ENCODE measurements at regions not wholly inside any gene's neighbourhood (a gene's known extent, or its start where the extent isn't known, plus 50 kb on each side); places are given as distances from the start of the nearest gene placed in this dataset.

DNA sequence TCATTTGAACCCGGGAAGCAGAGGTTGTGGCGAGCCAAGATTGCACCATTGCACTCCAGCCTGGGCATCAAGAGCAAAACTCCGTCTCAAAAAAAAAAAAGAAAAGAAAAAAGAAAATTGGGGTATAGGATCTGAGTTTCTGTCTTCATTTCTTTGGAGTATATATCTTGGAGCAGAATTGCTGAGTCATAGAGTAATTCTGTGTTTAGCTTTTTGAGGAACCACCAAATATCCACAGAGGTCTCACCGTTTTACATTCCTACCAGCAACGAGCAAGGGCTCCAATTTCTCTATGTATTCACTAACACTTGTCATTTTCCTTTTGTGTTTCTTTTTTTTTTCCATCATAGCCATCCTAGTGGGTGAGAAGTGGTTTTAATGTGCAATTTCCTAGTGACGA, 87.6 kb upstream of the TEX51 start:
- TF ChIP-seq, protein P1, sequence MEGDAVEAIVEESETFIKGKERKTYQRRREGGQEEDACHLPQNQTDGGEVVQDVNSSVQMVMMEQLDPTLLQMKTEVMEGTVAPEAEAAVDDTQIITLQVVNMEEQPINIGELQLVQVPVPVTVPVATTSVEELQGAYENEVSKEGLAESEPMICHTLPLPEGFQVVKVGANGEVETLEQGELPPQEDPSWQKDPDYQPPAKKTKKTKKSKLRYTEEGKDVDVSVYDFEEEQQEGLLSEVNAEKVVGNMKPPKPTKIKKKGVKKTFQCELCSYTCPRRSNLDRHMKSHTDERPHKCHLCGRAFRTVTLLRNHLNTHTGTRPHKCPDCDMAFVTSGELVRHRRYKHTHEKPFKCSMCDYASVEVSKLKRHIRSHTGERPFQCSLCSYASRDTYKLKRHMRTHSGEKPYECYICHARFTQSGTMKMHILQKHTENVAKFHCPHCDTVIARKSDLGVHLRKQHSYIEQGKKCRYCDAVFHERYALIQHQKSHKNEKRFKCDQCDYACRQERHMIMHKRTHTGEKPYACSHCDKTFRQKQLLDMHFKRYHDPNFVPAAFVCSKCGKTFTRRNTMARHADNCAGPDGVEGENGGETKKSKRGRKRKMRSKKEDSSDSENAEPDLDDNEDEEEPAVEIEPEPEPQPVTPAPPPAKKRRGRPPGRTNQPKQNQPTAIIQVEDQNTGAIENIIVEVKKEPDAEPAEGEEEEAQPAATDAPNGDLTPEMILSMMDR (IDR thresholded peaks at IDR 0.05), result no peak
- TF ChIP-seq POLR2A (IDR thresholded peaks at IDR 0.05), result no peak

Measured in adrenal gland (tissue), 5 donors.